T-helper 9 cell (primary cell): ENCODE measurements at regions not wholly inside any gene's neighbourhood (a gene's known extent, or its start where the extent isn't known, plus 50 kb on each side); places are given as distances from the start of the nearest gene placed in this dataset.

Experiments used
- DNase-seq: peaks from one replicate; pipeline ENCODE4 v3.0.0-alpha.2; 2020

DNA sequence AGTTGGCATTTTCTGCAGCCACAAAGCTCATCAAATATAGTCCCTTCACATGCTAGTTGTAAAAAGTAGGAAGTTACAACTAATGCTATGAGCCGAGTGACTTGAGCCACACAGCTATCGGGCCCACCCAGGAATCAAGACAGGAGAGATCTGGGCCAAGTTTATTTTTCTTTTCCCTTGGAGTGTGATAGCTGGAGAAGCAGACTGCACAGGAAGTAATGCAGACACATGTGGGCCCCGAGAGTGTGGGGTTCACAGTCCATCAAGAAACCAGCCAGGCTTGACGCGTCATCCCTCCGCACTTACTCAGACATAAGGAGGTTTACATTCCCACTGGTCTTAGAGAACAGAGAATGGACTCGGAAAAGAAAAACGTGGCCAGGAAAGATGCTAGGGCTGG is 403.1 kb upstream of the CDH11 start:
- DNase-seq, result no peak

DNA sequence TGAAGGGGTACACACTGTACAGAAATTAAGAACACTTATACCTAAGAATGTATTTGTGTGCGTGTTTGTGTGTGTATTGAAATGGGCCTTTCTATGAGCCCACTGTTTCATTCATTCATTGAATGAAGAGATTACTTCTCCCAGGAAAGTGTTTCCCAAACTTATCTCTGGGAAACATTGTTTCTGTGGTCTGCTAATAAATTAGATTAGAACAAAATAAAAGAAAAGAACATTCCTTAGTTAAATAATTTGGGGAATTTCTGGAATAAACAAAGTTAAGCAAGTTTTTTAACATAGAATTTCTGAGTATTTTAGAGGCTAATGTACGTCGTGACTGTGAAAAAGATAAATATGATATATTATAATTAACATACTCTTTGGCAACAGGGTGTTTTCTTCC is 402.4 kb upstream of the CDH11 start:
- DNase-seq, result no peak

DNA sequence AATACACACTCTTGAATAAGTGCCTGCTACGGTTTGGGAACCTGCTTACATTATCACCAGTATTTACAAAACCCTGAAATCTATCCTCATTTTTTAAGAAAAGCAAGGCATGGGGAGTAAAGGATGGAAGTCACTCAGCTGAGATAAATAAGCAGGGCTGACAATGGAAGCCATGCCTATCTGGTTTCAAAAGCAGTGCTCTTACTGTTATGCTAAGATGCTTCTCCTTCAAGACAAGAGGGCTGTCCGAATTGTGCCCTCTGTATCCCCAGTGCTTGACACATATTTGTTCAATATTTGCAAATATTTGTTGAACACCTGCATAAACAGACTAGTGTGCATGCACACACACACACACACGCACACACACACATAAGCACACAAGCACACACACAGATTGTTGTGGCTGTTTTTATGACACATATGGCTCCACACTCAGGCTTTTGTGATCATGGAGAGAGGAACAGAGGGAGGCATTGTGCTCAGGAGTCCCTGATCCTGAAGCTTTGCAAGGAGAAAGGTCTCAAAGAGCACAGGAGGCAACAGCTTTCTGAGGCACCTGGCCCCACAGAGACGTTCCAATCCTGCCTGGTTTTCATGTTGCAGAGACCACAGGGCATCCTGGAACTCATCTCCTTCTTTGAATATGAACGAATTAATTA is 401.6 kb upstream of the CDH11 start:
- no peak for DNase-seq

DNA sequence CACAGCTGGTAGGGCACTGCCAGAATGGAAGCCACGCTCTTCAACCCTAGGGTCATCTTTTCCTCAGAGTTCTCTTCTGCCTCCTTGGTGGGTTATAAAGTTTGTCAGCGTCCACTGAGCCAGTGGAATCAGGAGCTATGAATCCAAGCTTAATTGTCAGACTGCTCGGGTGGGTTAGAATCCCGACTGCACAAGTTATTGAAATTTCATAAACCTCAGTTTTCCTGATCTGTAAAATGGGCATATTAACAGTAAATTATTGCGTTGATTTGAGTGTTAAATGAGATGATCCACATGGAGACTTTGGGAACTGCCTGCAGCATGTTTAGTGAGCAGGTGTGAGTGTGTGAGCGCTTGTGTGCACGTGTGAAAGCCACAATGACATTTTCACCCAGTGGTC is 400.5 kb upstream of the CDH11 start:
- no peak for DNase-seq

DNA sequence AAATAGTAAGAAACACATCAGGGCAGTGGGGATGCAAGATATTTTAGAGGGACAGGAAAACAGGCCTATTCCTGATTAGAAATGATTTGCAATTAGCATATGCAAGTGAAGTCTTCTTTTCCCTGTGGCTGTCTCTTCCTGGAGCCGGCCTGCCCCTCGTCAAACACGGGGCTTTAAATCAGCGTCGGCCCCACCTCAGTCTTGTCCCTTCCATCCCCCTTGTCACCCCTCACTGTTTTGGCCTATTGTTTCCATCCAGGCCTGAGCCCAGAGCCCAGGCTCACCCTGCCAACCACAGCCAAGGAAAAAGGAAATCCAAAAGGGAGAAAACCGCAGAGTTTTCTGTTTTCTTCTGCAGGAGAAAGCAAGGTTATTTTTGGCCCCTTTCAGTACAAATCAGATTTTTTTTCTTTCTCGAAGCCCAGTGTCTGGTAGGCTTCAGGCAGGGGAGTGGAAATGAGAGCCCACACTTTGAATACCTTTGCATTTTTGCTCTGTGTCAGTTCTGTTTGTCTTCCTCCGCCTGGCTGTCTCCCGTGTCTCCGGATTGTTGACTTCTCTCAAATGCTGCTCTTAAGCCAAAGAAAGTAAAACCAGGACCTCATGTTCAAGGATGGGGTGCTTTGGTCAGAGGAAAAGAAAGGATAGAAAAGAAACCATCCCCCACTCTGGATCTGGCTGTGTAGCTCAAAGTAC is 399.9 kb upstream of the CDH11 start:
- DNase-seq, result no peak

DNA sequence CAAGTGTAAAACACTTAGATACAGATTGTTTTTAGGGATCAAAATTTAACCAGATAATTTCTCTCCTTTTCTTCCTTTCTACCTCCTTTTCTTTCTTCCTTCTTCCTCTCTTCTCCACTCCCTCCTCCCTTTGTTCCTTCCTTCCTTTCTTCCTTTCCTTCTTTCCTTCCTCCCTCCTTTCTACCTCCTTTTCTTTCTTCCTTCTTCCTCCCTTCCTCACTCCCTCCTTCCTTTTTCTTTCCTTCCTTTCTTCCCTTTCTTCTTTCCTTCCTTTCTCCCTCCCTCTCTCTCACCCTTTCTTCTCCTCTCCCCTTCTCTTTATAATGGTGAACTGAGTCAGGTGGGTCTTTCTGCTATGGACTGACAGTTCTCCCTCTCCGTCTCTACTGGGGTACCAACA is 397.5 kb upstream of the CDH11 start:
- DNase-seq, result no peak

DNA sequence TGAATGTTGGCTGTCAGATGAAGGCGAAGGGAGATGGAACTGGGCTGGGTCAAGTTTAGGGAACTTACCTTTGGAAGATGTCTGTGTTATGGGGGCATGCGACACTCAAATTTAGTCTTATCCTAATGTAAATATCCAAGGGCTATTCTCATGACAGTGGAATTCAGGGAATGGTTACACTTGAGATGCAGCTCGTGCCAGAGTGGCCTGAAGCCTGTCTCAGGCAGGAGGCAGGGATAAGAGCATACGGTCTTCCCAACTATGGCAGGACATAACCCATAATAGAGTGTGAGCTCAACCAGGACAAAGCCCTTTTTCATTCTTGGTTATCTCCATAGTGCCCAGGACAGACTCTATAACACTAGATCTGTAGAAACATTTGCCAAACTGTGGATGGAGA is 393.3 kb upstream of the CDH11 start:
- no peak for DNase-seq

DNA sequence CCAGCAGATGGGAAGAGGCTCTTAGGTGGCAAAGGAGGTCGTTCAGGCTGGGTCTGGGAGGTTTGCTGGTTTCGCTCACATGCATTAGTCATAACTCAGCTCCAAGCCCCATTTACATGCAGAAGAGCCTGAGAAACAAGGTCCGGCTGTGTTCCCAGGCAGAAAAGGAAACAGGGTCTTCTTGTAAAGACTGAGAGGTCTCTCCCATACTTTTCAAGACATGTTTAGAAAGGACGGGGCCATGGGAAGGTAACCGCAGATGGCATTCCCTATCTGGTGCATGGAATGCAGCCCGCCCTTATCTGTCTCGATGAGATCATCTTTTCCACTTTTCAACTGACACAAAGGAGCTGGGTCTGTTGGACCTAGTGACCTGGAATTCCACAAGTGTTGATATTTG is 389.0 kb upstream of the CDH11 start:
- DNase-seq, result no peak

DNA sequence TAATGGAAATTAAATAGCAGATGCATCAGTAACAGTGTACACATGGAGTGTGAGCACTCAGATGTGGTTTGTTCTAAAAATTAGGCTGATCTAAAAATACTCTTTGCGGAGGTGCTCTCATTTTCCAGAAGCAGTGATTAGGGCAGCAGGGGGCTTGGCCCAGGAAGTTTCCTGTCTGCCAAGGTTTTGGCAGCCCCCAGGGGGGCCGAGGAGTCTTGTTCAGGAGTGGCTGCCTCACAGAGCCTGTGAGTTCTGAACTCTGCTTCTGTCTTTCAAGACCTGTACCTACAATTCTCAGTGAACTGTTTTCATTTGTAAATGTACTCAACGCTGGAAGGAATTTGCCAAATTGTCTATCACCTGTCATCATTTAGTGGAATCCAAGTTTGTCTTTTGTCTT is 388.4 kb upstream of the CDH11 start:
- DNase-seq, result no peak

DNA sequence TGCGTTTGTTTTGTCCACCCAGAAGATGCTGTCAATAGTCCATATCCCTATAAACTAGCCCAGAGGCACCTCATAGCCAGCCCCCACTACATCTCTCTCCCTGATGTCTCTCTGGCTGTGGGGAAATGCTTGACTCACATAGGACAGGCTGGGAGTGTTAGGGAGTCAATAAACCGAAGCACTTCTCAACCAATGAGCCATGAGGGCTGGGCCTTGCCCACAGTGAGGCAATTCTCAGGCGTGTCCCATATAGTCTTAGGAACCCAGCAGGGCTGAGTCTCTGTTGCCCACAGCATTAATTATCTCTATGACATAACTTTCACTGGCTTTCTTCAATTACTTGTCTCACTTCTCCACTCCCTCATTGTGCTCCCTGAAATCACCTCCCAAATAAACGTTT is 387.3 kb upstream of the CDH11 start:
- DNase-seq, result no peak

DNA sequence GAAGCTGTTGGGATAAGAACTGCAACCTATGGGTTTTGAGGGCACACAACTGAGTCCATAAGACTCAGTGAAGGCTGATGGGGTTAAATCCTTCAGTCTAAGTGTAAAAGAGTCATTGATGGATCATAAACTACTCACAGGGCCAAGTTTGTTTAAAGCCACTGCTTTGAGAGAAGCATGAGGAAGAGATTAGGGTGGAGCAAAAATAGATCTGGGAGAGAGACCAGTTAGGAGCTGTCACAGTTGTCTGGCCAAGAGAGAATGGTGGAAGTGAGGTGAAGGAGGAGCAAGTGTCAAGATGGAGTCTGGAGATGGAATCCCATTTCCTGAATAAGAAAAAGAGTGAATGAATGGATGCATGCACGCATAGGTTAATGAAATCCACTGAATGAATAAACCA is 379.1 kb upstream of the CDH11 start:
- no peak for DNase-seq

DNA sequence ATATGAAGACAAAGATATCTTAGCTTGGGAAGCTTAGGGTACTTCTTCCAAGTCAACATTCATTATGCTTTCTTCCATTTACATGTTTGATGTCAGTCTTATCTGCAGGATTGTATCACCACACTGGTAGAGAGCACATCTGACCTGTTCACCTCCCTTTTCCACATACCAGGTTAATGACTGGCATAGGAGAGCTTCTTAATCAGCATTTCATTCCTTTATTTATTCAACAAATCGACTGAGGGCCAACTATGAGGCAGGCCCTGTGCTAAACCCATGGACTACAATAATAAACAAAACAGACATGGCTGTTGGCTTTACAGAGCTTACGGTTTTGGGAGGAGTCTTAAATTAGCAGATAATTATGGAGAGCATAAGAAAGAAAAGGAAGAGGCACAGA is 378.1 kb upstream of the CDH11 start:
- DNase-seq, result no peak

DNA sequence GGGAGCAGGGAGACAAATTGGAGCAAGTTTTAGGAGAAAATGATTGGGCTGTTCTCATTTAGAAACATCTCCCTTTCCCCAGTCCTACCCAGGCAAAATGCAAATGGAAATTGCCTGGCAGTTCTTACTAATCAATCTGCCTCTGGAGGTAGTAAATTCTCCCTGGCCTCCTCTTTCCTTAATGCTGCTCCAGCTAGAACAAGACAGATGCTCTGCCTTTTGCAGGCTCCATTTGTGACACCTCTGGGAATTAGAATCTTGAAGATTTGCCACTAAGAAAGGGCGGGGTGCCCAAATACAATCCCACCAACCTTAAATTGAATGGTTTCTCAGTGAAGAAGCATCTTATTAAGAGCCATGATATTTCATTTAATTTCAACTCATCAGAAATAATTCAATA is 377.7 kb upstream of the CDH11 start:
- DNase-seq, result no peak

DNA sequence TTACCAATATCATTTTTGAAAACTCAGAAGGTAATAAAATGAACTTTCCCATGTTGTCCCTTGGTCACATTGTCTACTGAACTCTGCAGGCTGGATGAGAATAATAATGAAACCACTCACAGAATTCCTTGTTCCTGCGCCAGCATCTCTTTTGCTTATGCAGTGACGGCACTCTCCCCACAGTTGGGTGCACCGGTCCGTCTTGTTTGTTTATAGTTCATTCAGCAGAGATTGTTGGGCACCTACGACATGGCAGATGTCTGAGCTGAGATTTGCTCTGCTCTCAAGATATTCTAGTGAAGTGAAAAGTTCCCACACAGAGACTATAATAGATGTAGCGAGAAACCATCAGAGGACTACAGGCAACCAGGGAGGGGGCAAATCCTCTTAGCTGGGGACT is 375.7 kb upstream of the CDH11 start:
- no peak for DNase-seq

DNA sequence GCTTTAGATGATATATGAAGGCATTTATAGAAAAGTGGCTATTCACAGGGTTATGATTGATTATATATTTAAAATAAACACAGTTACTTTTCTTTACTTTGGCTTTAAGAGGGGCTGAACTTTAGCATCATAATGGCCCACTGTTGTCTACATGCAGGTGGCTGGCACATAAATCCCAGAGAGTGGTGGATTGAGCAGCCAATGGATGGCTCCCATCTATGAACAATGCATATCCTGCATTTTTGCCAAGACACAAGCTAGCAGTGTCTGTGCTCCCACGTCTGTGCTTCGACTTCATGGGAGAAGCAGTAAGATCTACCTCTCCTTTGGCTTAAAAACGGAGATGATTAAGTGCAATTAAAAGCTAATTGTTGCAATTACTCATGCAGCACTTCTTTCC is 373.2 kb upstream of the CDH11 start:
- DNase-seq, result no peak

DNA sequence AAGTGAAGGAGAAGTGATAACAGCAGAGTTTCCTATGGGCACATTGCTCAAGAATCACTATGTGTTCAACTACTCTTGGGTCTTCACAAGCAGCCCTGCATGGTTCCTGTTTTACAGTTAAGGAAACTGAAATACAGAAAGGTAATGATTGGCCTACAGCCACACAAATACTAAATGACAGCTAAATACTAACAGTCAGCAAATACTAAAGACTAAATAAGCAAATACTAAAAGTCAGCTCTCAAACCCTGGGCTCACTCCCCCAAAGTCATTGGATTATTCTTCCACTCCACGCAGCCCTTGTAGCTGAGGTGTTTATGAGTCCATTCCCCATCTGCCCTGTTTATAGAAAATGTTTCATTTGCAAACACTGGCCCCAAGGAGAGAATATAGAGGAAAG is 372.7 kb upstream of the CDH11 start:
- no peak for DNase-seq

DNA sequence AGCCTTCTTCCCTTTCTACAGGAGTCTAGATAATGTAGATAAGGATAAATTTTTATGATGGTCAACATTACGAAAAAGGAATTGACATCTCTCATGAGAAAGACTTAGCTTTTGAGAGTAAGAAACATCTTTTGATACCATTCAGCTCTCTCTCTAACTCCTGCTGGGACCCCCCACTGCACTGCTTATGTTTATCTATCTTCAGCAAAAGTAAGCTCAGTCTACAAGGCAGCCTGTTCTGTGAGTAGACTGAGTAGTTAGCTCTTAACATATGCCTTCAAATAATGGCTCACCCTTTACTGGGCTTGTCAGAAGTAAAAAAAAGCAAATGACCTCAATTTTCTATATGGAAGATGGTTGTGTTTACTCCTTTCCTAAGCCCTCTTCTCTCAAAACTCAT is 372.2 kb upstream of the CDH11 start:
- no peak for DNase-seq

DNA sequence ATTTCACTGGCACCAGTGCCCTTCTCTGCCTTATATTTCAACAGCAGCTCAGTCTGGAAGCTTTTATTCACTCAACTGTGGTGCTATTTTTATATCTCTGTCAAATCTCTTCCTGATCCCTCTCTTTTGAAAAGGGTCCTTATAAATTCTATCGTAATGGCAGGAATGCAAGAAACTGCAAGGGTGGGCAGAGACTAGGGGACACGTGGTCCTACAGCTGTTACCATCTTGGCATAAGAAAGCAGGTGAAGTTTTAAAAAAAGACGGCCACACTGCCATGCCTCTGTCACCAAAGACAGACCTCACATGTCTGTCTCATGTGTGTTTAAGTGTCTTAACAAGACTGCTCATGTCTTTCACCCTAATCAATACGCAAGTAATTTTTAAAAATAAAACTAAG is 368.4 kb upstream of the CDH11 start:
- no peak for DNase-seq

DNA sequence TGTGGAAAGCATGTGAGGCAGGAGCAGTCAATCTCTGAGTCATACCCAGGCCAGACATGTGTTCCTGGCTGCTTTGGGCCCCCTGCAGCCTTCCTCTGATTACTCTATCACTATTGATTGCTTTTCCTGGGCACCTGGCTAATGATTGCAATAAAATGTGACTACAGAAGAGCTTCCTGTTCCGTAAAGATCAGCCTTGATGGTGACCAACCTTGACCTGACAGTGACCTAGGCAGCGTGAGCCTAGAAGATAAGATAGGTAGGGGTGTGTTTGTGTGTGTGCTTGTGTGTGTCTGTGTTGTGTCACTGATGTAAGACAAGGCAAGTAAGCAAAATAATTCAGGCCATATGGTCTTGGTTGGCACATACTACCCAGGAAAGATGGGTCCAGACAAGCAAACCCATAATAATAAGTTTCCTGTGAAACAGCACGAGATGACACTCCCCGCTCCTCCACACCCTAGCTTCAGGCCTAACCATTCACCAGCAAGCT is 367.7 kb upstream of the CDH11 start:
- no peak for DNase-seq

DNA sequence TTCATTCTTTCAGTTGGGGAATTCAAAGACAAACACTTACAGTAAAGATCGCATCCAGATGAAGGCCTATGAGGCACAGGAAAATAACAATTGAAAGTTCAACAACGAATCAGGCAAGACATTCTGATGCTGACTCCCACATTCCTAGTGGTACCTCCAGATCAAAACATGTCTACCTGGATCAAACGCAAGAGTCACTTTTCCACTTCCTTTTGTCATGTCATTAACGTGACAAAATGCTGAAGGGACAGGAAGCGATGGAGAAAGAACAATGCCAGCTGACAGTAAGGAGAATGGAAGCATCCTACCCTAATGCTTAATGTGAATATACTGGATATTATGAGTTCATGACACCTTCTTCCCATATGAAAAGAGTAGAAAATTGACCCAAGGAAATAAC is 365.4 kb upstream of the CDH11 start:
- no peak for DNase-seq

DNA sequence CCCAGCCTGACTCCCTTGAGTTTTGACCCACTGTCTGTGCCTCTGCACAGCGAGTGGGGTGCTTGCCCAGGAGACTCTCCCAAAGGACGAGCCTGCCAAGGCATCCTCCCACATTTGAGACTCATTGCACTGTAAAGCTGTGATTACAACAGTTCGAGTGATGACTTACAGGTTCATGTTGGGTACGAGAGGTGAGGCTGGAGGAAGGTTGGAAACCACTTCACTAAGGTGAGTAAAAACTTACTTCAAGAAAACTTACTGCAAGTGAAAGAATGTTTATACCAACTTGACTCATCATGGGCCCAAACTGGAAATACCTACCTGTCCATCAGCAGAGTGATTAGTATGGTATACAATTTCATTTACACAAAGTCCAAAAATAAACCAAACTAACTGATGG is 360.1 kb upstream of the CDH11 start:
- DNase-seq, result no peak

DNA sequence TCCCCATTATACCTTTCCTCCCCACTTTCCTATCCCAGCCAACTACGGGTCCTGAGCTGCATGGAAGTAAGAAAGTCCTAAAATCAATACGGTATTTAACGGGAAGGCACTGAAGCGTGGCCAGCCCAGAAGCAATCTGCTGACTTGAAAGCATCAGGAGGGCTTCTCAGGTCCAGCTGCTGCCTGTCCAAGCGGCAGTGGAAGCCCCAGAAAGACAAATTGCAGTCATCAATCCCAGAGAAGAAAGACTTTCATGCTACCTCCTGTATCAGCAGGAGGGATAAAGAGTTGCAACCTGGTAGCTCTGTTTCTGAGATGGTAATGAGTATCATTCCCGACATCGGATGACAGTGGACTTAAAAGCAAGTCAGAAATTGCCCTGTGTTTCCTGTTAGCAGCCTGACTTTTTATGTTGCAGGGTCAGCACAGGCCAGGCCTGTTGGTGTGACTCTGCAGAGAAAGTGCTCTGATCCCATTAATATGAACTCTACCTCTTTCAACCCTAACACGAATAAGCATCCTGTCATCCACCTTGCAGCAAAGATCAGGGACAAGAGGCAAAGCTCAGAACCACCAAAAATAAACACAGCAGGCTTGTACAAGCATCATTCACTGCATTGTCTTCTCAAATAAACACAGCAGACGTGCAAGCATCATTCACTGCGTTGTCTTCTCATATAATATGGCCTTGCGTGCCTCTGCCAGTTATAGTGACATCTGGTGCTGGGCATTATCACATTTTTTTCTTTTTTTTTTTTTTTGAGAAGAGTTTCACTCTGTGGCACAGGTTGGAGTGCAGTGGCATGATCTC is 358.6 kb upstream of the CDH11 start:
- no peak for DNase-seq

DNA sequence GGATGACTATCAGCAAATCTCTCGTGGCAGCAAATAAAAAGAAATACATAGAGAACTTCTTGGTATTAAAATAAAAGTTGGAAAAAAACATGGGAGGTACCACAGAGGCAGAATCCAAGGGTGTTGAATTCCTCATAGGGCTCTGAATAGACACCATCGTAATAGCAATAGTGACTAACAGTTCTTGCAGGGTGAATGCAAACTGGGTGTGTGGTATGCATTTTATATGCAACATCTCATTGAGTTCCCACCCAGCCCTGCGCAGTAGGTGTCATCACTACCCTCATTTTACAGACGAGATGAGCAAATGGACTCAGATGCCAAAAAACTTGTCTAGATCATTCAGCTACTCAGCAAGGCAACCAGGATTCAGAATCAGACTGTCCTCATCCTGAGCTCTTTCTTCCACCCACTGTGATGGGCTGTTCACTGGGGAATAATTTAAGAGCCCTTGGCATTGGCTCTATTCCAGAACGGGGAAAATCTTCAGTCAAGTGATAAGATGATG is 354.6 kb upstream of the CDH11 start:
- no peak for DNase-seq

DNA sequence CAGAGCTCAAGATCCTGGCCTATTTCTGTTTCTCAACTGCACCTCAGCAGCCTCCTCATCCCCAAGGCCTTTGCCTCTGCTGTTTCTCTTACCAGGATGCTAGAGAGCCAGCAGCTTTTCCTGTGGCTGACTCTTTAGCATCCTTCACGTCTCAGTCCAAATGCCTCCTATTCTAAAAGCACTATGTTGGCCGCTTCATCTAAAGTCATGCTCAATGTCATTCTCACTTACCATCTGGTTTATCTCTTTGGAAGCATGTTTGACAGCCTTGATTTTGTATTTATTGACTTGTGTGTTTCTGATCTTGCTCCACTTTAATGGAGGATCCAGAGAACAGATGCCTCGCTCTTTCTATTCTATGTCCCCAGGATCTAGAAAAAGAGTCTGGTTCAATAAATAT is 351.8 kb upstream of the CDH11 start:
- DNase-seq, result no peak
